KMS-11 (cell line): ENCODE measurements at regions not wholly inside any gene's neighbourhood (a gene's known extent, or its start where the extent isn't known, plus 50 kb on each side); places are given as distances from the start of the nearest gene placed in this dataset.

ENCODE experiments used
- H2AFZ ChIP-seq: fragments of 200-600 bp; sonication (generic); 2 replicates; pipeline ENCODE4 v1.6.1; 2016; ENCODE audit warnings: antibody characterized with exemption, mixed run types, low read depth
- H3K27ac ChIP-seq: fragments of 200-600 bp; sonication (generic); 2 replicates; pipeline ENCODE4 v1.6.1; 2016; ENCODE audit warnings: mild to moderate bottlenecking, mixed run types
- H3K27me3 ChIP-seq: fragments of 200-600 bp; sonication (generic); 2 replicates; pipeline ENCODE4 v1.6.1; 2017; ENCODE audit warnings: mild to moderate bottlenecking, low read depth, mixed run types, moderate library complexity; ENCODE audit not compliant: insufficient read depth
- H3K36me3 ChIP-seq: fragments of 200-600 bp; sonication (generic); 2 replicates; pipeline ENCODE4 v1.6.1; 2017; ENCODE audit warnings: mild to moderate bottlenecking, mixed run types; ENCODE audit not compliant: insufficient read depth
- H3K4me1 ChIP-seq: fragments of 200-600 bp; sonication (generic); 2 replicates; pipeline ENCODE4 v1.6.1; 2016; ENCODE audit warnings: mild to moderate bottlenecking, low read depth, mixed run types; ENCODE audit not compliant: poor library complexity, severe bottlenecking
- H3K4me2 ChIP-seq: fragments of 200-600 bp; sonication (generic); 2 replicates; pipeline ENCODE4 v1.7.0; 2016; ENCODE audit warnings: mild to moderate bottlenecking, mixed run types
- H3K4me3 ChIP-seq: fragments of 200-600 bp; sonication (generic); IDR thresholded peaks from 2 replicates; pipeline ENCODE4 v1.6.1; 2017; ENCODE audit warnings: low read depth, low read length, mixed read lengths; ENCODE audit not compliant: insufficient read depth
- H3K79me2 ChIP-seq: fragments of 200-600 bp; sonication (generic); 2 replicates; pipeline ENCODE4 v1.6.1; 2016; ENCODE audit warnings: low read depth, mixed run types; ENCODE audit not compliant: insufficient read depth
- H3K9ac ChIP-seq: fragments of 200-600 bp; sonication (generic); 2 replicates; pipeline ENCODE4 v1.6.1; 2016; ENCODE audit warnings: mild to moderate bottlenecking, mixed run types
- H4K20me1 ChIP-seq: fragments of 200-600 bp; sonication (generic); 2 replicates; pipeline ENCODE4 v1.6.1; 2016; ENCODE audit warnings: mild to moderate bottlenecking, mixed run types; ENCODE audit not compliant: insufficient read depth
- CTCF ChIP-seq: fragments of 200-600 bp; sonication (generic); conservative IDR thresholded peaks from 2 replicates; pipeline ENCODE4 v1.6.1; 2017; ENCODE audit warnings: low read depth, mild to moderate bottlenecking, antibody characterized with exemption, low read length, moderate library complexity, mixed read lengths

GRCh38 chr3:65284961-65285360 lies 597.2 kb upstream of the ADAMTS9 start:
- H3K79me2 ChIP-seq = no peaks in the 10 kb centered on the region
- H3K27me3 ChIP-seq = no peaks in the 10 kb centered on the region
- no peak for TF ChIP-seq CTCF
- no peaks in the 10 kb centered on the region for H3K36me3 ChIP-seq
- no peak overlapping the region for H3K4me2 ChIP-seq
- no peaks in the 10 kb centered on the region for H4K20me1 ChIP-seq
- no peak overlapping the region for H3K4me3 ChIP-seq
- no peak overlapping the region for H3K27ac ChIP-seq
- H3K9ac ChIP-seq = no peak overlapping the region
- no peaks in the 10 kb centered on the region for H3K4me1 ChIP-seq
- H2AFZ ChIP-seq = no peak overlapping the region

GRCh38 chr3:65284546-65284945 lies 596.7 kb upstream of the ADAMTS9 start:
- Histone ChIP-seq H3K36me3 (no peaks in the 10 kb centered on the region), H3K4me3 (no peak overlapping the region), H3K9ac (no peak overlapping the region), H3K27ac (no peak overlapping the region), H3K4me2 (no peak overlapping the region), H3K79me2 (no peaks in the 10 kb centered on the region), H3K27me3 (no peaks in the 10 kb centered on the region), H3K4me1 (no peaks in the 10 kb centered on the region), H2AFZ (no peak overlapping the region), H4K20me1 (no peaks in the 10 kb centered on the region)
- TF ChIP-seq CTCF = no peak

- H4K20me1 ChIP-seq = no peaks in the 10 kb centered on the region
- no peaks in the 10 kb centered on the region for H3K4me1 ChIP-seq
- H3K4me3 ChIP-seq = no peak overlapping the region
- H3K27me3 ChIP-seq = no peaks in the 10 kb centered on the region
- no peak overlapping the region for H3K4me2 ChIP-seq
- H3K9ac ChIP-seq = no peak overlapping the region
- H3K79me2 ChIP-seq = no peaks in the 10 kb centered on the region
- no peaks in the 10 kb centered on the region for H3K36me3 ChIP-seq
- TF ChIP-seq CTCF = no peak
- H2AFZ ChIP-seq = no peak overlapping the region
- H3K27ac ChIP-seq = no peak overlapping the region
Observed at GRCh38 chr3:65279225-65279782, 591.5 kb upstream of the ADAMTS9 start.

GRCh38 chr3:65277798-65278197 lies 590.0 kb upstream of the ADAMTS9 start:
- H3K9ac ChIP-seq = no peak overlapping the region
- H3K27me3 ChIP-seq = no peaks in the 10 kb centered on the region
- H3K4me1 ChIP-seq = no peaks in the 10 kb centered on the region
- H4K20me1 ChIP-seq = no peaks in the 10 kb centered on the region
- H3K27ac ChIP-seq = no peak overlapping the region
- no peak for TF ChIP-seq CTCF
- H3K79me2 ChIP-seq = no peaks in the 10 kb centered on the region
- H2AFZ ChIP-seq = no peak overlapping the region
- H3K4me2 ChIP-seq = no peak overlapping the region
- no peak overlapping the region for H3K4me3 ChIP-seq
- H3K36me3 ChIP-seq = no peaks in the 10 kb centered on the region

GRCh38 chr3:65276551-65276950 lies 588.8 kb upstream of the ADAMTS9 start:
- H3K27me3 ChIP-seq = no peaks in the 10 kb centered on the region
- TF ChIP-seq CTCF = no peak
- no peaks in the 10 kb centered on the region for H3K79me2 ChIP-seq
- no peak overlapping the region for H2AFZ ChIP-seq
- H3K4me1 ChIP-seq = no peaks in the 10 kb centered on the region
- no peak overlapping the region for H3K4me2 ChIP-seq
- no peaks in the 10 kb centered on the region for H3K36me3 ChIP-seq
- no peaks in the 10 kb centered on the region for H4K20me1 ChIP-seq
- no peak overlapping the region for H3K4me3 ChIP-seq
- H3K9ac ChIP-seq = no peak overlapping the region
- no peak overlapping the region for H3K27ac ChIP-seq
